HG03565 (cell line): ENCODE measurements at regions not wholly inside any gene's neighbourhood (a gene's known extent, or its start where the extent isn't known, plus 50 kb on each side); places are given as distances from the start of the nearest gene placed in this dataset.

ENCODE experiments used
- ATAC-seq: cut with Tn5 transposase; IDR thresholded peaks from one replicate; pipeline ENCODE4 v1.9.1; 2021; ENCODE audit warnings: mild to moderate bottlenecking, moderate library complexity; ENCODE audit not compliant: unreplicated experiment

GRCh38 chr4:96166806-96167205 lies 326.9 kb downstream of the PDHA2 start:
- no peak for ATAC-seq

GRCh38 chr4:96170198-96170597 lies 330.3 kb downstream of the PDHA2 start:
- no peak for ATAC-seq

DNA sequence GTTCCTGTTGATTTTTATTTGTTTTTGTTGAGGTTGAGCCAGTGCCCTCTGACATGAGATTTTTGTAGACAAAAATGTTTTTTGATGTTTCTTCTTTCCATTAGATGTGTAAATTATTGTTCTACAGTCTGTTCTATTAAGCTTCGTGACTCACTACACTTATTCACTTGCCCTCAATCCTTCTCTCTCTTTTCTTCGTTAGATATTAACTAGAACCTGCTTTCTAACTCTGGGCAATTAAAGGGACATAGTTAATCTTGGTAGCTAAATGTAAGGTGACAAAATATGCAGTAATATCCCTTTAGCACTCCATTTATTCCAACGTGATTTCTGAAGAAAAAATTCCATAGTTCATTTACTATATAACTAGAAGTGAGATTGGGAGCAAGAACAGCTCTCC lies 333.9 kb downstream of the PDHA2 start:
- ATAC-seq, result no peak

GRCh38 chr4:96175871-96176270 lies 336.0 kb downstream of the PDHA2 start:
- no peak for ATAC-seq

GRCh38 chr4:96183611-96184010 lies 343.7 kb downstream of the PDHA2 start:
- no peak for ATAC-seq

DNA sequence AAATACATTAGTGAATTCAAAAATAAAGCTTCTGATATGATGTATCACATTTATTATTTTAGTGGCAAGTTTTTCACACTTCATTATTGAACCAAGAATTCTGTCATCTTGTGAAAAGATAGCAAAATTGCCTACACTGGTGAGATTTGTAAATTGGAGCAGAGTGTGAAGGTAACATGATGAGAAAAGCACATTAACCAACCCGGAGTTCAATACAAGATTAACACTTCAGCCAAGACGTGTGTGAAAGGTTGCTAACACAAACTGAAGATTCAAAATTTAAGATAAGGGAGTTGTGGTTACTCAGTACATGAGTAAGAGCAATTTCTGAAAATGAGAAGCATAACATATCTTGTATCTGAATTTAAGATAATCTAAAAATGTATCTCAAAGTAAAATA lies 346.7 kb downstream of the PDHA2 start:
- ATAC-seq, result no peak

DNA sequence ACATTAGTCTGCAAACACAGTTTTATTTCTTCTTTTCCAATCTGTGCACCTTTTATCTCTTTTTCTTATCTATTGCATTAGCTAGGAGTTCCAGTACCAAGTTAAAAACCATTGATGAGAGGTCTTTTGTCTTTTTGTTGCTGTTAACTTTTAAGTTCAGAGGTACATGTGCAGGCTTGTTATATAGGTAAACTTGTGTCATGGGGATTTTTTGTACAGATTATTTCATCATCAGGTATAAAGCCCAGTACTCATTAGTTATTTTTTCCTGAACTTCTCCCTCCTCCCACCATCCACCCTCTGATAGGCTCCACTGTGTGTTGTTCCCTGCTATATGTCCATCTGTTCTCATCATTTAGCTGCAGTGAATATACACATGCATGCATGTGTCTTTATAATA lies 349.9 kb downstream of the PDHA2 start:
- ATAC-seq, result no peak

GRCh38 chr4:96193061-96193460 lies 353.2 kb downstream of the PDHA2 start:
- no peak for ATAC-seq

DNA sequence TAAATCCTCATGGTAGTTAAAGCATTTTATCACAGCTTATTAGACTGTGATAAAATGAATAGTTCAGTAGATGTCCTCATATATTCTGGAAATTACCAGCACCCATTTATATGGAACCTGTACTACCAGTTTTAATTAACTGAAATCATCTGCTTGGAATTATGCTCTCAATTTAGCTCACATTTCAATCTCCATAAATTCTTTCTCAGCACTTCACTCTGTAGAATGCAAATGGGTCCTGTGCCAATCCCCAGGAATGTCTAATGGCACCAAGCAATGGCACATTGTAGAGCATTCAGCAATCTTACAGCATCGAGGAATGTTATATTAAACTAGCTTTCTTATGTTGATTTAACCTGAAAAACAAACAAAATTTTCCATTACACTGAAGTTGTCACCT lies 355.1 kb downstream of the PDHA2 start:
- no peak for ATAC-seq

DNA sequence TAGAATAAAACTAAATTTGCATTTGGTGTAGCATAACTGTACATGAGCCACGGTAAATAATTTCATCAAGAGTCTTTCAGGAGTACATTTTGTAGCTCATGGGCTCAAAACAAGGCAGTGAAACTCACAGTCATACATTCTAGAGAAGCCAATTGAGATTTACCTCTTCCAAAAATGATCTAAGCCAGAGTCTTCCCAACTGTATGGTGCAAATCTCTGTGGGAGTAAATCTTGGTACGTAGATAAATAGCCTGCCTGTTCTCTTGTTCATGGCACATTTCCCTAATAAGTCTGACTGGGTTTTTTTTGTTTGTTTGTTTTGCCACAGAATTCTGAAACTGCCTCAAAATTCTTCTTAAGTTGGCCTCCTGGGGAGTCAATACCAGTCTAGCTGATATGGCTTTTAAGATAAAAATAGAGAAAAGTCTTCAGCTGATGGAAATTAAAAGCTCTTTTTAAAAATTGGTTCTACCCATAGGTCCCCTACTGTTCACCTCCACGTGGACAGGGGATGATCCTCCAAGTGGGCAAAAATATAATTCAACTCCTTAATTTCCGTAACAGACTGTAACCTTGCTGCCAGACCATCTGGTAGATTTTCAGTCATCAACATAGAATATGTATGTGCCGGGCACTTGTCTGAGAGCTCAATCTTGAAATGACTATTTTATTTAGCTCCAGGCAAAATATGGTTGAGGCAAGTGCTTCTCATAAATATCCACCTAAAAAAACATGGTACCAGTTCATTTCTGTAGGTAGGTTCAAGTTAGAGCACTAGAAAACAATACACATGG lies 365.4 kb downstream of the PDHA2 start:
- no peak for ATAC-seq

DNA sequence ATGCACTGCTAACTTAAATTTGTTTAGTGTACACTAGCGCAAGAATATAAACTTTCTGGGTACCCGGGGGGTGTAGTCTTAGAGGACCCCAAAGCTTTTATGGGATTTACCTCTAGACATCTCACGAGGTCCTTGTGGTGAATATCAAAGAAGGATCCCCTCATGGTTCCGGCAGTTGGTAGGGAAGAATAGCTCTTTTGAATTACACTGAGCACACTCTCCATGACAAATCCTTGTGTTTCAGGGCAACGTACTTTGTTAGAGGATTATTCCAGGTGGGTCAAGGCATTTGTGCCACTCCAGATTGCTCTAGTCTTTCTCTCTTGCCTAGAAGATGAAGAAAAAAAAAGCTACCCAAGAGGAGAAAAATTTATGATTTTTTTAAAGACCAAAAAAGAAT lies 387.6 kb downstream of the PDHA2 start:
- no peak for ATAC-seq

DNA sequence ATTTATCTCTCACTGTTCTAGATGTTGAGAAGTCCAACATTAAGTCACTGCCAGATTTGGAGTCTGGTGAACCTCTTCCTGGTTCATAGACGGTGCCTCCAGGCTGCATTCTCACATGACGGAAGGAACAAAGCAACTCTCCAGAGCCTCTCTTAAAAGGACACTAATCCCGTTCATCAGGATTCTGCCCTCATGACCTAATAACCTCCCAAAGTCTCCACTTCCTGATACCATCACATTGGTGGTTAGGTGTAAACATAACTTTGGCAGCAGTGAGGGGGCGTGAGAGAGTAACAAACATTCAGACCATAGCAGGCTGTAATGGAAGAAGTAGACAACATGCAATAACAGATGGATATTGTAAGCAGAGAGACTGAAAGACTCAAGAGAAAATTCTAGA lies 388.6 kb downstream of the PDHA2 start:
- ATAC-seq, result no peak

GRCh38 chr4:96240041-96240440 lies 400.1 kb downstream of the PDHA2 start:
- ATAC-seq, result no peak

DNA sequence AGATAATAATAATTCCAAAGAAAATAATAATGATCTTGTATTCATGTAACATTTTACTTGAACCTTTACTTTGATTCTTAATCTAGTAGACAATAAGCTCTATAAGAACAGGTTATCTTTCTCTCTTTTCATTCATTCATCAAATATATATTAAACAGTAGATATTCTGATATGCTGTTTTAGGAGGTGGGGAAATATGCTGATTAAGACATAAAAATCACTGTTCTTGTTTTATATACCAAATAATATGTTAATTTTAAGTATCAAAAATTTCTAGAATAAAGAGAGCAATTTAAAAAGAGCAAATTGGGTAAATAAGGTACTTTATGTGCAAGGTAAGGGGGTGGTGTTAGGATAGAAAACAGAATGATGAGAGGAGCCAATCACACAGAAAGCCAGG lies 401.9 kb downstream of the PDHA2 start:
- ATAC-seq, result no peak

DNA sequence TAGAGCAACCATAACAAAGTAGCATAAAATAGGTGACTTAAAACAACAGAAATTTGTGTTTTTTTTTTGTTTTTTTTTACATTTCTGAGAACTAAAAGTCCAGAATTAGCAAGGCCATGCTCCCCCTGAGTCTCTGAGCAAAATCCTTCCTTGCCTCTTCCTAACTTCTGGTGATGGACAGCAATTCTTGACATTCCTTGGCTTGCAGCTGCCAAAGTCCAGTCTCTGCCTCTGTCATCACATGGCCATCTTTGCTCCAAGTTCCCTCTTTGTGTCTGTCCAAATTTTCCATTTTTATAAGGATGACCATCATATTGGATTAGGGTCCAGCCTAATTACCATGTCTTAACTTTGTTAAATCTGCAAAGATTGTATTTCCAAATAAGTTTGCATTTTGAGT lies 407.2 kb downstream of the PDHA2 start:
- ATAC-seq, result no peak

DNA sequence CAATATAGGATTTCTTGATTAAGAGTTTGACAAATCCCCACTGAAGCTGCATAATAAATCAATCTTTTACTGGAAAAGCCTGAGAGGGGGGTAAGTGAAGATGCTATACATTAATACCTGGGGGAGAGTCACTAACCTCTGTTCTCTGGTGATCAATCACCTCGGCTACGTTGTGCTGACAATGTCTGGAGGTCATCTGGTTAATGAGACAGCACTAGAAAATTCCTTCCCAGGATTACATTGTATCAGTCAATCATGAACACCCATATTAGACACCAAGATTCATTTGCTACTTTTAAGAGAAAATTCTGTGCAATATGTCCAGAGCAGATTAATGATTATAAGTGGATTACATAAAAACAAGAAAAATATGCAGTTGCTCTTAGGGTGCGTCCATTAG lies 408.3 kb downstream of the PDHA2 start:
- ATAC-seq, result no peak

GRCh38 chr4:96260064-96260682 lies 420.3 kb downstream of the PDHA2 start:
- no peak for ATAC-seq

GRCh38 chr4:96262057-96262456 lies 422.2 kb downstream of the PDHA2 start:
- no peak for ATAC-seq

DNA sequence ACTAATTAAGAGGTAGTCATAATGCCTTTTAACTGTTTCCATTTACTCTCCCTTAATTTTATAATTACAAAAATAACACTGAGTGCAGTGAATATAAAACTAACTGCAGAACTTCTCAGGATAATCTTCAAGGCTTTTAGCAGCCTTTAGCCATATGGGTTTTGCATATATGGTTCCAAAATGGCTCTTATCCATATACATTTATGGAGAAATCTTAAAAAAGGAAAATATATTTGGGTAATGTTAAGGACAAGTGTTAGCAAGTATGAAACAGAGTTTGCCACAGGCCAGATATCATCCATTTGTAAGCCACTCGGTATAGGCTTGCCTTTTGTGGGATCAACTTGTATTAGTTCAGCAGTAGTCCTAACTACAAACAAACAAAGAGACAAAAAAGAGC lies 423.4 kb downstream of the PDHA2 start:
- ATAC-seq, result no peak

DNA sequence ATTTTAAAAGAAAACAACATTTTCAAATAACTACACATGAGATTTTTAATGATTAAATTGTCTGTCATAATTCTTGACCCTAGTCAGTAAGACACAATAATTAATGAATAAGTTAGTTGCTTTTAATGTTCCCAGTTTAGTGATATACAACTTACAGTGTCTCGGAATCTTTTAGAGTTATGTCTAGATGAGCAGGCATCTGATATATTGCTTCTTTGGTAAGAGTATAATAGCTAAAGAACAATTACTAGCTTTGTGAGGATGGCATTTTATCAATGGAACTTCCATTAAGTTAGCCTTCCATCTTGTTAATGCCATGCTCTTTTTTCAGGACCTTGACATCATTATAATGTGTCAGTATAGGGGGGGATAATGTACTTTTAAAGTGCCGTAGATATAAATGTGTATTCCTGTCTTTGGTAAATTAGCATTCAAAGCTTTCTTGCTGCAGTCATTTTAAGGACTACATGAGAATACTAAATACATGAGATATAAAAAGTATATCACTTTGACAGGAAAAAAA lies 425.1 kb downstream of the PDHA2 start:
- no peak for ATAC-seq

- no peak for ATAC-seq
These were observed 453.9 kb downstream of the PDHA2 start for GRCh38 chr4:96293806-96294205.

GRCh38 chr4:96295143-96295741 lies 455.3 kb downstream of the PDHA2 start:
- ATAC-seq, result no peak
